WTC11 (cell line): ENCODE measurements at regions not wholly inside any gene's neighbourhood (a gene's known extent, or its start where the extent isn't known, plus 50 kb on each side); places are given as distances from the start of the nearest gene placed in this dataset.

Experiments used
- ATAC-seq: fragments of 200-7000 bp; cut with Tn5 transposase; 2 replicates; pipeline ENCODE4 v1.10.0; 2021; ENCODE audit warnings: mild to moderate bottlenecking, moderate library complexity
- CTCF ChIA-PET: fragments of 300-600 bp; sonication (Branson Sonifier 250); formaldehyde crosslinking; loops from one replicate; lab custom pipeline; 2021; ENCODE audit warnings: antibody characterized with exemption; lab: Charles Lee
- POLR2A ChIA-PET: fragments of 350-600 bp; sonication (Branson Sonifier 250); formaldehyde crosslinking; loops from one replicate; lab custom pipeline; 2021; ENCODE audit warnings: antibody characterized with exemption; lab: Charles Lee
- DNase-seq: peaks from one replicate; pipeline ENCODE4 v3.0.0; 2021; ENCODE audit warnings: low spot score
- H3K27ac Mint-ChIP-seq: 2 replicates; pipeline ENCODE4 v1.8.0; 2021; ENCODE audit warnings: mixed read lengths
- H3K27me3 Mint-ChIP-seq: 2 replicates; pipeline ENCODE4 v1.8.0; 2021; ENCODE audit warnings: low read depth, mild to moderate bottlenecking, moderate library complexity, mixed read lengths
- H3K36me3 Mint-ChIP-seq: 2 replicates; pipeline ENCODE4 v1.8.0; 2021; ENCODE audit warnings: mixed read lengths
- H3K4me1 Mint-ChIP-seq: 2 replicates; pipeline ENCODE4 v1.8.0; 2022; ENCODE audit warnings: mixed read lengths
- H3K4me3 Mint-ChIP-seq: 2 replicates; pipeline ENCODE4 v1.8.0; 2021; ENCODE audit warnings: mild to moderate bottlenecking, moderate library complexity, mixed read lengths
- H3K9me3 Mint-ChIP-seq: 2 replicates; pipeline ENCODE4 v1.8.0; 2021; ENCODE audit warnings: mixed read lengths
- ARID4B ChIP-seq: sonication (generic); formaldehyde crosslinking; IDR thresholded peaks from 2 replicates; pipeline ENCODE4 v1.8.0; 2023; ENCODE audit warnings: missing genetic modification reagents, mild to moderate bottlenecking, borderline replicate concordance
- ATF2 ChIP-seq: sonication (generic); formaldehyde crosslinking; IDR thresholded peaks from 2 replicates; pipeline ENCODE4 v1.8.1; 2022; ENCODE audit warnings: low read depth, missing genetic modification reagents, borderline replicate concordance
- ELF4 ChIP-seq: sonication (generic); formaldehyde crosslinking; IDR thresholded peaks from 2 replicates; pipeline ENCODE4 v1.8.1; 2022; ENCODE audit warnings: low read depth, mild to moderate bottlenecking, moderate library complexity, missing genetic modification reagents
- FOXP4 ChIP-seq: sonication (generic); formaldehyde crosslinking; IDR thresholded peaks from 2 replicates; pipeline ENCODE4 v1.8.0; 2022; ENCODE audit warnings: mild to moderate bottlenecking, missing genetic modification reagents
- NR1H2 ChIP-seq: sonication (generic); formaldehyde crosslinking; IDR thresholded peaks from 2 replicates; pipeline ENCODE4 v1.9.0; 2021; ENCODE audit warnings: mild to moderate bottlenecking, moderate library complexity, missing genetic modification reagents
- OVOL2 ChIP-seq: fragments of 250-450 bp; sonication (Bioruptor Pico); IDR thresholded peaks from 2 replicates; pipeline ENCODE4 v1.9.0; 2021; ENCODE audit warnings: mild to moderate bottlenecking, borderline replicate concordance
- SP1 ChIP-seq: sonication (generic); formaldehyde crosslinking; conservative IDR thresholded peaks from 2 replicates; pipeline ENCODE4 v1.8.1; 2022; ENCODE audit warnings: missing genetic modification reagents
- TEAD4 ChIP-seq: sonication (generic); formaldehyde crosslinking; IDR thresholded peaks from 2 replicates; pipeline ENCODE4 v1.8.0; 2022; ENCODE audit warnings: mild to moderate bottlenecking, missing genetic modification reagents
- ZNF219 ChIP-seq: sonication (generic); formaldehyde crosslinking; IDR thresholded peaks from 2 replicates; pipeline ENCODE4 v1.8.0; 2023; ENCODE audit warnings: missing genetic modification reagents, mild to moderate bottlenecking, borderline replicate concordance
- ZNF232 ChIP-seq: sonication (generic); formaldehyde crosslinking; IDR thresholded peaks from 2 replicates; pipeline ENCODE4 v1.8.0; 2022; ENCODE audit warnings: mild to moderate bottlenecking, missing genetic modification reagents
- ZNF416 ChIP-seq: fragments of 250-450 bp; sonication (Bioruptor Pico); IDR thresholded peaks from 2 replicates; pipeline ENCODE4 v1.9.0; 2021; ENCODE audit warnings: mild to moderate bottlenecking, inconsistent platforms
- ZNF532 ChIP-seq: fragments of 250-450 bp; sonication (Bioruptor Pico); IDR thresholded peaks from 2 replicates; pipeline ENCODE4 v1.9.0; 2021; ENCODE audit warnings: mild to moderate bottlenecking, borderline replicate concordance
- TF ChIP-seq, protein P1 (sequence below): sonication (generic); formaldehyde crosslinking; IDR thresholded peaks from 2 replicates; pipeline ENCODE4 v1.8.0; 2023; ENCODE audit warnings: missing genetic modification reagents
- TF ChIP-seq, protein P2 (sequence below): fragments of 250-450 bp; sonication (Bioruptor Pico); IDR thresholded peaks from 2 replicates; pipeline ENCODE4 v1.9.0; 2021; ENCODE audit warnings: mild to moderate bottlenecking
- TF ChIP-seq, protein P3 (sequence below): sonication (generic); formaldehyde crosslinking; IDR thresholded peaks from 2 replicates; pipeline ENCODE4 v1.8.0; 2023; ENCODE audit warnings: mild to moderate bottlenecking, missing genetic modification reagents

- Mint-ChIP-seq H3K9me3 (peaks cover 86% of the 10 kb centered on the region), H3K4me3 (no peak overlapping the region), H3K36me3 (peaks cover 57% of the 10 kb centered on the region), H3K27me3 (peaks cover 7% of the 10 kb centered on the region), H3K4me1 (peaks cover 1% of the 10 kb centered on the region; the same call in 1 of the 2 replicates), H3K27ac (no peak overlapping the region)
- ChIA-PET CTCF (no interaction called here), POLR2A (interaction anchor here (0.6 kb wide), 1 partner anchor 23 kb away, joined by 6 read pairs; no protein-coding TSS in a partner anchor)
- TF ChIP-seq ZNF532 (CRISPR knock-in tag), result no peak
- TF ChIP-seq ZNF416 (CRISPR knock-in tag), result no peak
- no peak for TF ChIP-seq NR1H2 (CRISPR knock-in tag)
- no peak for TF ChIP-seq ARID4B (CRISPR knock-in tag)
- no peak for TF ChIP-seq ELF4 (CRISPR knock-in tag)
- no peak for TF ChIP-seq OVOL2
- no peak for TF ChIP-seq TEAD4 (CRISPR knock-in tag)
- no peak for TF ChIP-seq ZNF219 (CRISPR knock-in tag)
- no peak for TF ChIP-seq ZNF232 (CRISPR knock-in tag)
- TF ChIP-seq, protein P1, sequence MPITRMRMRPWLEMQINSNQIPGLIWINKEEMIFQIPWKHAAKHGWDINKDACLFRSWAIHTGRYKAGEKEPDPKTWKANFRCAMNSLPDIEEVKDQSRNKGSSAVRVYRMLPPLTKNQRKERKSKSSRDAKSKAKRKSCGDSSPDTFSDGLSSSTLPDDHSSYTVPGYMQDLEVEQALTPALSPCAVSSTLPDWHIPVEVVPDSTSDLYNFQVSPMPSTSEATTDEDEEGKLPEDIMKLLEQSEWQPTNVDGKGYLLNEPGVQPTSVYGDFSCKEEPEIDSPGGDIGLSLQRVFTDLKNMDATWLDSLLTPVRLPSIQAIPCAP, result no peak
- TF ChIP-seq, protein P2, sequence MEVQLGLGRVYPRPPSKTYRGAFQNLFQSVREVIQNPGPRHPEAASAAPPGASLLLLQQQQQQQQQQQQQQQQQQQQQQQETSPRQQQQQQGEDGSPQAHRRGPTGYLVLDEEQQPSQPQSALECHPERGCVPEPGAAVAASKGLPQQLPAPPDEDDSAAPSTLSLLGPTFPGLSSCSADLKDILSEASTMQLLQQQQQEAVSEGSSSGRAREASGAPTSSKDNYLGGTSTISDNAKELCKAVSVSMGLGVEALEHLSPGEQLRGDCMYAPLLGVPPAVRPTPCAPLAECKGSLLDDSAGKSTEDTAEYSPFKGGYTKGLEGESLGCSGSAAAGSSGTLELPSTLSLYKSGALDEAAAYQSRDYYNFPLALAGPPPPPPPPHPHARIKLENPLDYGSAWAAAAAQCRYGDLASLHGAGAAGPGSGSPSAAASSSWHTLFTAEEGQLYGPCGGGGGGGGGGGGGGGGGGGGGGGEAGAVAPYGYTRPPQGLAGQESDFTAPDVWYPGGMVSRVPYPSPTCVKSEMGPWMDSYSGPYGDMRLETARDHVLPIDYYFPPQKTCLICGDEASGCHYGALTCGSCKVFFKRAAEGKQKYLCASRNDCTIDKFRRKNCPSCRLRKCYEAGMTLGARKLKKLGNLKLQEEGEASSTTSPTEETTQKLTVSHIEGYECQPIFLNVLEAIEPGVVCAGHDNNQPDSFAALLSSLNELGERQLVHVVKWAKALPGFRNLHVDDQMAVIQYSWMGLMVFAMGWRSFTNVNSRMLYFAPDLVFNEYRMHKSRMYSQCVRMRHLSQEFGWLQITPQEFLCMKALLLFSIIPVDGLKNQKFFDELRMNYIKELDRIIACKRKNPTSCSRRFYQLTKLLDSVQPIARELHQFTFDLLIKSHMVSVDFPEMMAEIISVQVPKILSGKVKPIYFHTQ (CRISPR knock-in tag), result no peak
- ATAC-seq (no peak), DNase-seq (no peak)
Measured at GRCh38 chr14:66206554-66206953, 279.6 kb upstream of the CCDC196 start.

DNA sequence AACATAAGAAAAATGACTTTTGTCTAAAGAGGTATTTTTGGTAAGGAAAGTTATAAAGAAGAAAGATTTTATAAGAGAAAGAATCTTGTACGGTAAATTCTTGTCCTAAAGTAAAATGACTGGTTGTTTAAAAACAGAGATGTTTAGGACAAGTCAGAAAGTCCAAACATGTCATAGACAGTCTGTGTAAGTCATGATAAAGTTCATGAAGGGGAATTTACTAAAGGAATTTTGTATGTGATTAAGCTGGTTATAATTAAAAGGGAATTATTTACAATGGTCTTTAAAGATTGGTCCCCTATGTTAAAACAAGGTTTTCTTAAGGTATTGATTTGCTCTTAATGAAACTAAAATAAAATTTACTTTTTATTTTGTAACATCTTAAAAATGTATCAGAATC is 269.4 kb upstream of the CCDC196 start:
- POLR2A ChIA-PET, result no interaction called here
- CTCF ChIA-PET, result no interaction called here
- peaks cover 86% of the 10 kb centered on the region for H3K9me3 Mint-ChIP-seq
- peaks cover 7% of the 10 kb centered on the region for H3K27me3 Mint-ChIP-seq
- ATAC-seq, result no peak
- peaks cover 67% of the 10 kb centered on the region for H3K36me3 Mint-ChIP-seq
- no peak for DNase-seq
- no peak overlapping the region for H3K27ac Mint-ChIP-seq
- peaks cover 16% of the 10 kb centered on the region for H3K4me1 Mint-ChIP-seq
- no peak overlapping the region for H3K4me3 Mint-ChIP-seq
- no peak for TF ChIP-seq FOXP4 (CRISPR knock-in tag)
- no peak for TF ChIP-seq SP1 (CRISPR knock-in tag)
- TF ChIP-seq, protein P3, sequence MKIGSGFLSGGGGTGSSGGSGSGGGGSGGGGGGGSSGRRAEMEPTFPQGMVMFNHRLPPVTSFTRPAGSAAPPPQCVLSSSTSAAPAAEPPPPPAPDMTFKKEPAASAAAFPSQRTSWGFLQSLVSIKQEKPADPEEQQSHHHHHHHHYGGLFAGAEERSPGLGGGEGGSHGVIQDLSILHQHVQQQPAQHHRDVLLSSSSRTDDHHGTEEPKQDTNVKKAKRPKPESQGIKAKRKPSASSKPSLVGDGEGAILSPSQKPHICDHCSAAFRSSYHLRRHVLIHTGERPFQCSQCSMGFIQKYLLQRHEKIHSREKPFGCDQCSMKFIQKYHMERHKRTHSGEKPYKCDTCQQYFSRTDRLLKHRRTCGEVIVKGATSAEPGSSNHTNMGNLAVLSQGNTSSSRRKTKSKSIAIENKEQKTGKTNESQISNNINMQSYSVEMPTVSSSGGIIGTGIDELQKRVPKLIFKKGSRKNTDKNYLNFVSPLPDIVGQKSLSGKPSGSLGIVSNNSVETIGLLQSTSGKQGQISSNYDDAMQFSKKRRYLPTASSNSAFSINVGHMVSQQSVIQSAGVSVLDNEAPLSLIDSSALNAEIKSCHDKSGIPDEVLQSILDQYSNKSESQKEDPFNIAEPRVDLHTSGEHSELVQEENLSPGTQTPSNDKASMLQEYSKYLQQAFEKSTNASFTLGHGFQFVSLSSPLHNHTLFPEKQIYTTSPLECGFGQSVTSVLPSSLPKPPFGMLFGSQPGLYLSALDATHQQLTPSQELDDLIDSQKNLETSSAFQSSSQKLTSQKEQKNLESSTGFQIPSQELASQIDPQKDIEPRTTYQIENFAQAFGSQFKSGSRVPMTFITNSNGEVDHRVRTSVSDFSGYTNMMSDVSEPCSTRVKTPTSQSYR (CRISPR knock-in tag), result no peak
- TF ChIP-seq ATF2 (CRISPR knock-in tag), result no peak
